ENCODE measurements at regions not wholly inside any gene's neighbourhood (a gene's known extent, or its start where the extent isn't known, plus 50 kb on each side); places are given as distances from the start of the nearest gene placed in this dataset.

- TF ChIP-seq, protein P1, sequence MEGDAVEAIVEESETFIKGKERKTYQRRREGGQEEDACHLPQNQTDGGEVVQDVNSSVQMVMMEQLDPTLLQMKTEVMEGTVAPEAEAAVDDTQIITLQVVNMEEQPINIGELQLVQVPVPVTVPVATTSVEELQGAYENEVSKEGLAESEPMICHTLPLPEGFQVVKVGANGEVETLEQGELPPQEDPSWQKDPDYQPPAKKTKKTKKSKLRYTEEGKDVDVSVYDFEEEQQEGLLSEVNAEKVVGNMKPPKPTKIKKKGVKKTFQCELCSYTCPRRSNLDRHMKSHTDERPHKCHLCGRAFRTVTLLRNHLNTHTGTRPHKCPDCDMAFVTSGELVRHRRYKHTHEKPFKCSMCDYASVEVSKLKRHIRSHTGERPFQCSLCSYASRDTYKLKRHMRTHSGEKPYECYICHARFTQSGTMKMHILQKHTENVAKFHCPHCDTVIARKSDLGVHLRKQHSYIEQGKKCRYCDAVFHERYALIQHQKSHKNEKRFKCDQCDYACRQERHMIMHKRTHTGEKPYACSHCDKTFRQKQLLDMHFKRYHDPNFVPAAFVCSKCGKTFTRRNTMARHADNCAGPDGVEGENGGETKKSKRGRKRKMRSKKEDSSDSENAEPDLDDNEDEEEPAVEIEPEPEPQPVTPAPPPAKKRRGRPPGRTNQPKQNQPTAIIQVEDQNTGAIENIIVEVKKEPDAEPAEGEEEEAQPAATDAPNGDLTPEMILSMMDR (conservative IDR thresholded peaks at IDR 0.05 in 1 of 2, IDR thresholded peaks at IDR 0.05 in 1 of 2; ENCODE audit: extremely low read depth in 1 of 2, insufficient read depth in 1 of 2, low read depth in 1 of 2, low read length in 2 of 2): no peak
- TF ChIP-seq EZH2 (IDR thresholded peaks at IDR 0.05; ENCODE audit: borderline replicate concordance, low read length): no peak
These were observed 360.8 kb downstream of the SOCS6 start for GRCh38 chr18:70649683-70650082.

Measured in mammary epithelial cell (primary cell).